ENCODE measurements at regions not wholly inside any gene's neighbourhood (a gene's known extent, or its start where the extent isn't known, plus 50 kb on each side); places are given as distances from the start of the nearest gene placed in this dataset.

DNA sequence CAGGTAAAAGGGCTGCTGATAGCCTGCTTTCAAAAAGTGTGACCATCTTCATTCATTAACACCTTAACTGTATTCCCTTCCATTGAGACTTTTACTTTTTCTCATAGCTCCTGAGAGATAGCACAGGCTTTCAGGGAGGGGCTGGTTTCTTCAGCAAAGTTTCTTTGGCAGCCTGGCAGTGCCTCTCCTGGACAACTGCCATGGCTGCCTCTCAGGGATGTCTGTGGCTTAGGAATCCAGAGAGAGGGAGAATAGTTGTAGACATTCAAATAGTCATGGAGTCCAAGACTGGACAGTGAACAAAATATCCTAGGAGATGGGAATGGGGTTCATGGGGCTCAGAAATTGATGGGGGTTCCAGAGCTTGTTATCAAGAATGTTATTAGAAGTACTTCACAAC is 81.1 kb downstream of the FAM47B start:
- no peak for TF ChIP-seq EZH2phosphoT487 (IDR thresholded peaks at IDR 0.05; ENCODE audit: low read length)
- TF ChIP-seq, protein P1, sequence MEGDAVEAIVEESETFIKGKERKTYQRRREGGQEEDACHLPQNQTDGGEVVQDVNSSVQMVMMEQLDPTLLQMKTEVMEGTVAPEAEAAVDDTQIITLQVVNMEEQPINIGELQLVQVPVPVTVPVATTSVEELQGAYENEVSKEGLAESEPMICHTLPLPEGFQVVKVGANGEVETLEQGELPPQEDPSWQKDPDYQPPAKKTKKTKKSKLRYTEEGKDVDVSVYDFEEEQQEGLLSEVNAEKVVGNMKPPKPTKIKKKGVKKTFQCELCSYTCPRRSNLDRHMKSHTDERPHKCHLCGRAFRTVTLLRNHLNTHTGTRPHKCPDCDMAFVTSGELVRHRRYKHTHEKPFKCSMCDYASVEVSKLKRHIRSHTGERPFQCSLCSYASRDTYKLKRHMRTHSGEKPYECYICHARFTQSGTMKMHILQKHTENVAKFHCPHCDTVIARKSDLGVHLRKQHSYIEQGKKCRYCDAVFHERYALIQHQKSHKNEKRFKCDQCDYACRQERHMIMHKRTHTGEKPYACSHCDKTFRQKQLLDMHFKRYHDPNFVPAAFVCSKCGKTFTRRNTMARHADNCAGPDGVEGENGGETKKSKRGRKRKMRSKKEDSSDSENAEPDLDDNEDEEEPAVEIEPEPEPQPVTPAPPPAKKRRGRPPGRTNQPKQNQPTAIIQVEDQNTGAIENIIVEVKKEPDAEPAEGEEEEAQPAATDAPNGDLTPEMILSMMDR (IDR thresholded peaks at IDR 0.05; ENCODE audit: low read length), result no peak
